BE2C (cell line): ENCODE measurements at regions not wholly inside any gene's neighbourhood (a gene's known extent, or its start where the extent isn't known, plus 50 kb on each side); places are given as distances from the start of the nearest gene placed in this dataset.

Source experiments
- DNase-seq: peaks from one replicate; pipeline ENCODE4 v3.0.0-alpha.2; 2020
- H3K27me3 ChIP-seq: fragments of 250-450 bp; sonication (Bioruptor Pico); 2 replicates; pipeline ENCODE4 v1.5.1; 2020; ENCODE audit warnings: mild to moderate bottlenecking
- H3K36me3 ChIP-seq: fragments of 250-450 bp; sonication (Bioruptor Pico); 2 replicates; pipeline ENCODE4 v1.5.1; 2020; ENCODE audit warnings: mild to moderate bottlenecking
- H3K4me1 ChIP-seq: fragments of 250-450 bp; sonication (Bioruptor Pico); 2 replicates; pipeline ENCODE4 v1.5.1; 2020
- H3K4me3 ChIP-seq: 2 replicates; pipeline ENCODE4 v1.5.1; 2011; ENCODE audit warnings: low read depth, low read length
- H3K9me3 ChIP-seq: fragments of 250-450 bp; sonication (Bioruptor Pico); 2 replicates; pipeline ENCODE4 v1.5.1; 2020
- TF ChIP-seq, protein P1 (sequence below): IDR thresholded peaks from 2 replicates; pipeline ENCODE4 v1.5.1; 2012; ENCODE audit warnings: mild to moderate bottlenecking, low read depth, low read length

DNA sequence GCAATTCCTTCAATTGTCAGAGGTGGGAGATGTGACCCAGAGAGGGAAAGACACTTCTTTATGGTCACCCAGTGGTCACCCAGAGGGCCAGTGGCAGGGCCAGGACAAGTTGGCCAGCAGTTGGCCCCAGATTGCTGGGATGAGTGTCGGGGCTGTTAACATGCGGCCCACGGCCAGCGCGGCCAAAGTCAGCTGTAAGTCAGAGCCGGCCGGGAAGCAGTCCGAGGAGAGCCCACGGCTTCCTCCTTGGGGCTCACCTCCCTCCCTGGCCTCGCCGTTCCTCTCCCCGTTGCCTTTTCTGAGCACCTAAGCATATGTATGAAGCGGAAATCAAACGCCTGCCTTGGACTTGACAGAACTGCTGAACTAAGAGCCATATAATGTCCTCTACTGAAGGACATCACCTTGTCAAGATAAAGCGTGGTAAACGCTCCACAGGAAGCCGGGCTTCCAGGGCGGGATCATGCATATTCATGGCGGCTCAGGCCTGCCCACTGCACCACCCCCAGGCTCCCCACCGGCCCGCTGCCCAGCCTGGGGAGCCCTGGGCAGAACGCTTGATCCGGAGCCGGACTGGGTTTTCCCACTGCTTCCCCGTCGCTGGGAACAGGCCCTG is 245.4 kb upstream of the POU3F1 start:
- TF ChIP-seq, protein P1, sequence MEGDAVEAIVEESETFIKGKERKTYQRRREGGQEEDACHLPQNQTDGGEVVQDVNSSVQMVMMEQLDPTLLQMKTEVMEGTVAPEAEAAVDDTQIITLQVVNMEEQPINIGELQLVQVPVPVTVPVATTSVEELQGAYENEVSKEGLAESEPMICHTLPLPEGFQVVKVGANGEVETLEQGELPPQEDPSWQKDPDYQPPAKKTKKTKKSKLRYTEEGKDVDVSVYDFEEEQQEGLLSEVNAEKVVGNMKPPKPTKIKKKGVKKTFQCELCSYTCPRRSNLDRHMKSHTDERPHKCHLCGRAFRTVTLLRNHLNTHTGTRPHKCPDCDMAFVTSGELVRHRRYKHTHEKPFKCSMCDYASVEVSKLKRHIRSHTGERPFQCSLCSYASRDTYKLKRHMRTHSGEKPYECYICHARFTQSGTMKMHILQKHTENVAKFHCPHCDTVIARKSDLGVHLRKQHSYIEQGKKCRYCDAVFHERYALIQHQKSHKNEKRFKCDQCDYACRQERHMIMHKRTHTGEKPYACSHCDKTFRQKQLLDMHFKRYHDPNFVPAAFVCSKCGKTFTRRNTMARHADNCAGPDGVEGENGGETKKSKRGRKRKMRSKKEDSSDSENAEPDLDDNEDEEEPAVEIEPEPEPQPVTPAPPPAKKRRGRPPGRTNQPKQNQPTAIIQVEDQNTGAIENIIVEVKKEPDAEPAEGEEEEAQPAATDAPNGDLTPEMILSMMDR, result no peak
- Histone ChIP-seq H3K27me3 (no peaks in the 10 kb centered on the region), H3K4me1 (no peaks in the 10 kb centered on the region), H3K9me3 (no peaks in the 10 kb centered on the region), H3K36me3 (no peaks in the 10 kb centered on the region), H3K4me3 (no peak overlapping the region)
- no peak for DNase-seq

DNA sequence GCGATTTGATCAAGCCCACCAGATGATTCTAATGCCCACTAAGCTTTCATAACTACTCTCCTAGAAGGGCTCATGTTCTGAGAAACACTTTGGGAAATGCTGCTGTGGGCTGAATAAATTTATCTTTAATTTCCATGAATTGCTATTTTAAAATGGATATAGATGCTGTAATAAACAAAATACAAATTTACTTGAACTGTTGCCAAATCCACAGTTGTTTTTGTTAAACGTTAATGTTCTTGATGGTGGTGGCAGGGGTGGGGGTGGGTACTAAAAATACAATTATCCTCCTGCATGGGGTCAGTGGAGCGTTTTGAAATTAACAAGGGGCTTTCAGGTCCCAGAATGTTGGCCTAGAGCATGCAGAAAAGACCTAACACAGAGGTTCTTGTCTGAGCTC is 244.7 kb upstream of the POU3F1 start:
- Histone ChIP-seq H3K27me3 (no peaks in the 10 kb centered on the region), H3K9me3 (no peaks in the 10 kb centered on the region), H3K4me3 (no peak overlapping the region), H3K36me3 (no peaks in the 10 kb centered on the region), H3K4me1 (no peaks in the 10 kb centered on the region)
- TF ChIP-seq, protein P1, result no peak
- DNase-seq, result no peak

DNA sequence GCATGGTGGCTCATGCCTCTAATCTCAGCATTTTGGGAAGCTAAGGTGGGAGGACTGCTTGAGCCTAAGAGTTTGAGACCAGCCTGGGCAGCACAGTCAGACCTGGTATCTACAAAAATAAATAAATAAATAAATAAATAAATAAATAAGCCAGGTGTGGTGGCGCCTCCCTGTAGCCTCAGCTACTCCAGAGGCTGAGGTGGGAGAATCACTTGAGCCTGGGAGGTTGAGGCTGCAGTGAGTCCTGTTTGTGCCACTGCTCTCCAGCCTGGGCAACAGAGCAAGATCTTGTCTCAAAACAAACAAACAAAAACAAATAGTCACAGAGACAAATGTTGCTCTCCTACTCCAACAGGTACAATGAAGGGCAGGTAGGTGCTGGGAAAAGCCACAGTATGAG is 242.4 kb upstream of the POU3F1 start:
- Histone ChIP-seq H3K4me1 (no peaks in the 10 kb centered on the region), H3K9me3 (no peaks in the 10 kb centered on the region), H3K27me3 (no peaks in the 10 kb centered on the region), H3K36me3 (no peaks in the 10 kb centered on the region), H3K4me3 (no peak overlapping the region)
- DNase-seq, result no peak
- TF ChIP-seq, protein P1, result no peak

DNA sequence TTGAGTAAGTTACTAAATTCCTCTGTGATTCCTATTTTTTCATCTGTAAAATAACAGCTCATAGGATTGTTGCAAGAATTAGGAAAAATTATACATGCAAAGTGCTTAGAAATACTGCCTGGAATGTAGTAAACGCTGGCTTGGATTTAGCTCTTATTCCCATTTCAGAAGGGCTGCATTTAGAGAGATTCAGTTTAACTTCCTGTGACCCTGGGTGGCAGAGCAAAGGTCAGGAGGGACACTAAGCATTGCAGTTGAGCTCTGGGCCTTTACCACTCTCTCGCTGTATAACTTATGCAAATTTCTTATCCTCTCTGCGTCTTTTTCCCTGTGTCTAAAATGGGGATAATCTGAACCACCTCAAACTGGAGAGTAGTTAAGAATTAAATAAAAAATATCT is 241.0 kb upstream of the POU3F1 start:
- H3K27me3 ChIP-seq, result no peaks in the 10 kb centered on the region
- TF ChIP-seq, protein P1, result no peak
- H3K4me3 ChIP-seq, result no peak overlapping the region
- no peak for DNase-seq
- no peaks in the 10 kb centered on the region for H3K9me3 ChIP-seq
- no peaks in the 10 kb centered on the region for H3K36me3 ChIP-seq
- no peaks in the 10 kb centered on the region for H3K4me1 ChIP-seq

DNA sequence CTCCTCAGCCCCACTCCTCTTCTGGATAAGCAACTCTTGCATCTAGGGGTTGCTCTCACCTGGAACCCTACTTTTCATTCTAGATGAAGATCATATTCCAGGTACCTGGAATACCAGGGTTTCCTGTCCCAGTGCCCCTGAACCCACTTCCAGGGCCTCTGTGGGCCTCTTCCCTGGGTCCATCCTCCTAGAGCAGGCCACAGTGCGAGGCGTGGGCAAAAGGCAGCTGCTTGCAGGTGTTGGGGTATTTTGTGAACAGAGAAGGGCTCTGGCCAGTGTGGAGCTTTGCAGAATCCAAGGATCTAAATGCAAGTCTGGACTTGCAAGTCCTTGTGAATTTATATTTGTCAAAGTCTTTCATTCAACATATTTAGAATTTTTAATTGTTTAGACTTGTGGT is 240.4 kb upstream of the POU3F1 start:
- TF ChIP-seq, protein P1, result no peak
- H3K9me3 ChIP-seq, result no peaks in the 10 kb centered on the region
- H3K36me3 ChIP-seq, result no peaks in the 10 kb centered on the region
- no peaks in the 10 kb centered on the region for H3K27me3 ChIP-seq
- DNase-seq, result no peak
- H3K4me1 ChIP-seq, result no peaks in the 10 kb centered on the region
- H3K4me3 ChIP-seq, result no peak overlapping the region

DNA sequence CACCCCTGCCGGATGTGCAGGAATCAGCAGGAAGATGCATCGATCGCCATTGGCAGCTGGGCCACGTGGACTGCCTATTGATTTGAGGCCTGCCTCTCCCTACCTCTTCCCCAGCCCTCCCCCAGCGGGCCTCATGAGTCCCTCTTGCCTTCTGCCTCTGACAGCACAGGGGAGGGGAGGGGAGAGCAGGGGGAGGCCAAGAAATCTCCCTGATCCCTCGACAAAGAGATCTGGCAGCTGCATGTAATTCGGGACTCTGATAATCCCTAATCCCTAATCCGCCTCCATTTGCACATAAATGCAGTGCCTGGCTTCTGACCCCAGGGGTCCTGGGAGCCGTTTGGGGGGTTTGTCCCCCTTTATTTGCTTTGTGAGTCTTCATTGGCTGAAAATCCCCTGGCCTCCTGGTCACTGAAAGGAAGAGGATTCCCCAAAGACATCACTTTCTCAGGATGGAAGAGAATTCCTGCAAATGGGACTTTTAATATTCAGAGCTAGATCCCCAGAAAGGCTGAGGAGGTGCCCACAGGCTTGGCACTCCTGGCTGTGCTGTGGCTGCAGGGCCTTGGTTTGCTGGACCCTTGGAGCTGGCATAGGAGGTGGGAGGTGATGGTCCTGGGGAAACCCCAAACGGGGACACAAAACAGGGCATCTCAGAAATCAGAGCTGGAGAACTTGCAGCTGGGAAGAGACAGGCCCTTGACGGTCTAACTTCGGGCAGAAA is 239.4 kb upstream of the POU3F1 start:
- H3K9me3 ChIP-seq, result no peaks in the 10 kb centered on the region
- H3K4me3 ChIP-seq, result no peak overlapping the region
- TF ChIP-seq, protein P1, result no peak
- no peaks in the 10 kb centered on the region for H3K36me3 ChIP-seq
- H3K27me3 ChIP-seq, result no peaks in the 10 kb centered on the region
- no peak for DNase-seq
- H3K4me1 ChIP-seq, result no peaks in the 10 kb centered on the region
